CD14-positive monocyte (primary cell): ENCODE measurements at regions not wholly inside any gene's neighbourhood (a gene's known extent, or its start where the extent isn't known, plus 50 kb on each side); places are given as distances from the start of the nearest gene placed in this dataset.

ENCODE experiments used
- DNase-seq, 3 donors: peaks; one replicate each; pipeline ENCODE4 v3.0.0-alpha.2; 2011 to 2022
- H2AFZ ChIP-seq: 2 replicates; pipeline ENCODE4 v1.6.0; 2012; ENCODE audit warnings: mild to moderate bottlenecking, low read depth, low read length, inconsistent platforms; ENCODE audit not compliant: insufficient read depth, poor library complexity, severe bottlenecking
- H3K27ac ChIP-seq, 2 donors: 1 replicate in 1 of 2; 2 replicates in 1 of 2; pipeline ENCODE4 v1.5.1; 2012 to 2013; ENCODE audit warnings: low read length in 2 of 2, control low read depth in 1 of 2, inconsistent platforms in 1 of 2, low read depth in 1 of 2, mild to moderate bottlenecking in 1 of 2
- H3K27me3 ChIP-seq, 2 donors: one replicate each; pipeline versions ENCODE4 v1.6.0 to v1.6.1; 2011 to 2013; ENCODE audit warnings: low read length in 2 of 2; ENCODE audit not compliant: control insufficient read depth in 2 of 2, insufficient read depth in 2 of 2
- H3K36me3 ChIP-seq, 2 donors: replicated peaks in 1 of 2; 1 replicate in 1 of 2; 2 replicates in 1 of 2; pipeline versions ENCODE4 v1.5.1 to v1.6.1; 2012 to 2013; ENCODE audit warnings: low read length in 2 of 2, control low read depth in 1 of 2, inconsistent platforms in 1 of 2, mild to moderate bottlenecking in 1 of 2; ENCODE audit not compliant: insufficient read depth in 2 of 2, control insufficient read depth in 1 of 2
- H3K4me1 ChIP-seq, 2 donors: 1 replicate in 1 of 2; 2 replicates in 1 of 2; pipeline versions ENCODE4 v1.5.1 to v1.6.1; 2012 to 2013; ENCODE audit warnings: low read length in 2 of 2, control low read depth in 1 of 2, inconsistent platforms in 1 of 2, mild to moderate bottlenecking in 1 of 2, moderate library complexity in 1 of 2; ENCODE audit not compliant: insufficient read depth in 2 of 2, control insufficient read depth in 1 of 2
- H3K4me2 ChIP-seq: replicated peaks from 2 replicates; pipeline ENCODE3; 2012; ENCODE audit warnings: low read length, moderate library complexity, mild to moderate bottlenecking; ENCODE audit not compliant: poor library complexity, severe bottlenecking; ENCODE audit errors: extremely low read depth
- H3K4me3 ChIP-seq, 3 experiments: fragments of 200-600 bp in 1 of 3; sonication (generic) in 1 of 3; replicated peaks in 1 of 3; 1 replicate in 2 of 3; 2 replicates in 1 of 3; pipeline ENCODE4 v1.5.1; 2011 to 2013; ENCODE audit warnings: low read length in 3 of 3, mild to moderate bottlenecking in 3 of 3, control low read depth in 2 of 3, low read depth in 2 of 3, inconsistent platforms in 1 of 3, moderate library complexity in 1 of 3
- H3K79me2 ChIP-seq: 2 replicates; pipeline ENCODE4 v1.6.0; 2012; ENCODE audit warnings: mild to moderate bottlenecking, control low read depth, inconsistent platforms, low read length, moderate library complexity; ENCODE audit not compliant: insufficient read depth
- H3K9ac ChIP-seq: 2 replicates; pipeline ENCODE4 v1.6.0; 2017; ENCODE audit warnings: low read length, mild to moderate bottlenecking; ENCODE audit not compliant: insufficient read depth, poor library complexity, severe bottlenecking
- H3K9me3 ChIP-seq, 2 donors: replicated peaks in 1 of 2; 1 replicate in 1 of 2; 2 replicates in 1 of 2; pipeline versions ENCODE4 v1.5.1 to v1.6.1; 2012 to 2013; ENCODE audit warnings: low read length in 2 of 2, control low read depth in 1 of 2; ENCODE audit not compliant: control insufficient read depth in 1 of 2, insufficient read depth in 1 of 2
- H4K20me1 ChIP-seq: 2 replicates; pipeline ENCODE4 v1.6.0; 2012; ENCODE audit warnings: mild to moderate bottlenecking, low read length, control low read depth, moderate library complexity; ENCODE audit not compliant: insufficient read depth
- H3K27ac Mint-ChIP-seq, 7 donors: one replicate each; pipeline ENCODE4 v1.8.0; 2020; ENCODE audit warnings: mild to moderate bottlenecking in 7 of 7, mixed read lengths in 7 of 7, moderate library complexity in 6 of 7, inconsistent platforms in 2 of 7
- H3K27me3 Mint-ChIP-seq, 3 donors: one replicate each; pipeline ENCODE4 v1.8.0; 2021 to 2022; ENCODE audit warnings: low read depth in 3 of 3, mild to moderate bottlenecking in 3 of 3, mixed read lengths in 3 of 3, moderate library complexity in 3 of 3, inconsistent platforms in 1 of 3
- H3K36me3 Mint-ChIP-seq, 2 donors: one replicate each; pipeline ENCODE4 v1.8.0; 2020; ENCODE audit warnings: mixed read lengths in 2 of 2, inconsistent platforms in 1 of 2, mild to moderate bottlenecking in 1 of 2
- H3K4me1 Mint-ChIP-seq: one replicate; pipeline ENCODE4 v1.8.0; 2020; ENCODE audit warnings: mild to moderate bottlenecking, mixed read lengths
- H3K4me3 Mint-ChIP-seq, 2 donors: one replicate each; pipeline ENCODE4 v1.8.0; 2020; ENCODE audit warnings: mild to moderate bottlenecking in 2 of 2, mixed read lengths in 2 of 2, moderate library complexity in 1 of 2
- H3K9me3 Mint-ChIP-seq, 7 donors: one replicate each; pipeline ENCODE4 v1.8.0; 2020 to 2022; ENCODE audit warnings: mixed read lengths in 7 of 7, mild to moderate bottlenecking in 6 of 7, moderate library complexity in 6 of 7, inconsistent platforms in 2 of 7
- WGBS: methylation state at CpG from one replicate; pipeline ENCODE4 v1.1.5; 2013; ENCODE audit warnings: missing lambda C conversion rate; ENCODE audit not compliant: insufficient coverage; 5-methylcytosine and 5-hydroxymethylcytosine counted together
- intact Hi-C, 2 donors: fragments of 100-400 bp; cut with micrococcal nuclease; formaldehyde crosslinking; loops; one replicate each; pipeline versions ENCODE4 v1.15.0 to v1.15.1; 2023
- TF ChIP-seq, protein P1 (sequence below): fragments of 200-600 bp; IDR thresholded peaks from one replicate; pipeline ENCODE4 v1.8.0; 2022; ENCODE audit warnings: antibody characterized with exemption, mild to moderate bottlenecking

DNA sequence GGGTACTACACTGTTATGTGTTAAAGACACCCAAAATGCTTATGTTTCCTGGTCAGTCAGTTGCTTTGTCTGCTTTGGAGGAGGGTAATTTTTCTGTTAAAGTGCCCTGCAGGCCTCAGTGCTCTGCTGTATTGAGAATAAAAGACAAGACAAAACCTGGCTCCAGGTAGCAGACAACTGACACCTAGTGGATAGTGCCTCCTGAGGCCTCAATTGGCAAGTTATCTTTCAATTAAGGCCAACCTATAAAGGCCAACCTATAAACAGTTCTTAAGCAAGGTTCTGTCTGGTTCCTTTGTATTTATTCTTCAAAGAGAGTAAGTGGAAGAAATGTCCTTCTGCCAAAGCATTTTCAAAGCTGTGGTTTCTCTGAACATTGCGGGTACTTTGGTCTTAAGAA lies 773.8 kb downstream of the MECOM start:
- Mint-ChIP-seq H3K27me3 (no peaks in the 10 kb centered on the region), H3K36me3 (no peaks in the 10 kb centered on the region), H3K27ac (no peak overlapping the region), H3K4me3 (no peak overlapping the region), H3K4me1 (no peaks in the 10 kb centered on the region), H3K9me3 (peaks cover 0 to 5% (median 2%) of the 10 kb centered on the region in 7 donors)
- H3K9ac ChIP-seq = no peak overlapping the region
- H3K4me2 ChIP-seq = no peak overlapping the region
- no peak for DNase-seq
- H2AFZ ChIP-seq = no peak overlapping the region
- H4K20me1 ChIP-seq = no peaks in the 10 kb centered on the region
- H3K27me3 ChIP-seq = no peaks in the 10 kb centered on the region
- whole genome bisulfite sequencing = no CpG with 5 or more reads among the region's 1 CpG
- no peaks in the 10 kb centered on the region for H3K4me1 ChIP-seq
- intact Hi-C loops = no loop called here
- H3K27ac ChIP-seq = no peak overlapping the region
- H3K9me3 ChIP-seq = peaks cover 0 to 2% of the 10 kb centered on the region in 2 donors
- H3K4me3 ChIP-seq = no peak overlapping the region
- H3K79me2 ChIP-seq = no peaks in the 10 kb centered on the region
- H3K36me3 ChIP-seq = no peaks in the 10 kb centered on the region
- TF ChIP-seq, protein P1, sequence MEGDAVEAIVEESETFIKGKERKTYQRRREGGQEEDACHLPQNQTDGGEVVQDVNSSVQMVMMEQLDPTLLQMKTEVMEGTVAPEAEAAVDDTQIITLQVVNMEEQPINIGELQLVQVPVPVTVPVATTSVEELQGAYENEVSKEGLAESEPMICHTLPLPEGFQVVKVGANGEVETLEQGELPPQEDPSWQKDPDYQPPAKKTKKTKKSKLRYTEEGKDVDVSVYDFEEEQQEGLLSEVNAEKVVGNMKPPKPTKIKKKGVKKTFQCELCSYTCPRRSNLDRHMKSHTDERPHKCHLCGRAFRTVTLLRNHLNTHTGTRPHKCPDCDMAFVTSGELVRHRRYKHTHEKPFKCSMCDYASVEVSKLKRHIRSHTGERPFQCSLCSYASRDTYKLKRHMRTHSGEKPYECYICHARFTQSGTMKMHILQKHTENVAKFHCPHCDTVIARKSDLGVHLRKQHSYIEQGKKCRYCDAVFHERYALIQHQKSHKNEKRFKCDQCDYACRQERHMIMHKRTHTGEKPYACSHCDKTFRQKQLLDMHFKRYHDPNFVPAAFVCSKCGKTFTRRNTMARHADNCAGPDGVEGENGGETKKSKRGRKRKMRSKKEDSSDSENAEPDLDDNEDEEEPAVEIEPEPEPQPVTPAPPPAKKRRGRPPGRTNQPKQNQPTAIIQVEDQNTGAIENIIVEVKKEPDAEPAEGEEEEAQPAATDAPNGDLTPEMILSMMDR = no peak

DNA sequence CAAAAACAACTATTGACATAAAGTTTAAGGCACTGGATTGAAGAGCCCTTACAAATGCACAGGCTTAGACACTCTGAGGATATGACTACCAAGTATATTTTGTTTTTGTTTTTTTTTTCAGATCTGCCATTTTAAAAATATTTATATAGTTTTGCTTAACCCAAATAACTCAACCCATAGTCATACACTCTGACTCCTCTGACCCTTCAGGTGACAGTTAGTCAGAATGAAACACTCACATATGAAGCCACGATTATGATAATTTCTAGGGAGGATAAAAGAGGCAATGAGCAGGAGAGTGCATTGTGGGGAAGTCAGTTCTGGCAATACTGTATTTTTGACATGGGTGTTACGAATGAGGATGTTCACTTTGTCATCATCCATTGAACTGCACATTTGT lies 774.7 kb downstream of the MECOM start:
- H3K36me3 Mint-ChIP-seq = no peaks in the 10 kb centered on the region
- Histone ChIP-seq H3K4me3 (no peak overlapping the region), H3K4me1 (no peaks in the 10 kb centered on the region), H3K79me2 (no peaks in the 10 kb centered on the region), H3K27ac (no peak overlapping the region), H3K36me3 (no peaks in the 10 kb centered on the region), H3K27me3 (no peaks in the 10 kb centered on the region), H4K20me1 (no peaks in the 10 kb centered on the region), H2AFZ (no peak overlapping the region), H3K9ac (no peak overlapping the region), H3K4me2 (no peak overlapping the region), H3K9me3 (no peaks in the 10 kb centered on the region)
- DNase-seq = no peak
- intact Hi-C loops = no loop called here
- H3K4me3 Mint-ChIP-seq = no peak overlapping the region
- no CpG with 5 or more reads among the region's 2 CpGs for WGBS
- no peaks in the 10 kb centered on the region for H3K4me1 Mint-ChIP-seq
- TF ChIP-seq, protein P1 = no peak
- H3K9me3 Mint-ChIP-seq = peaks cover 0 to 2% (median 0%) of the 10 kb centered on the region in 7 donors
- no peak overlapping the region for H3K27ac Mint-ChIP-seq
- no peaks in the 10 kb centered on the region for H3K27me3 Mint-ChIP-seq
